Esophagus muscularis mucosa (tissue), 4 donors: ENCODE measurements at regions not wholly inside any gene's neighbourhood (a gene's known extent, or its start where the extent isn't known, plus 50 kb on each side); places are given as distances from the start of the nearest gene placed in this dataset.

Experiments
- DNase-seq: peaks from one replicate; pipeline ENCODE4 v3.0.0-alpha.2; 2017; ENCODE audit errors: extremely low spot score
- H3K27ac ChIP-seq, 4 donors: fragments of 200-600 bp; sonication (generic); replicated peaks in 1 of 4; 1 replicate in 3 of 4; 2 replicates in 1 of 4; pipeline ENCODE4 v1.5.1; 2016 to 2019; ENCODE audit warnings: mild to moderate bottlenecking in 1 of 4
- H3K27me3 ChIP-seq, 4 donors: fragments of 200-600 bp; sonication (generic); one replicate each; pipeline versions ENCODE4 v1.5.1 to v1.6.0; 2016 to 2019
- H3K36me3 ChIP-seq, 4 donors: fragments of 200-600 bp; sonication (generic); one replicate each; pipeline ENCODE4 v1.5.1; 2016 to 2019
- H3K4me1 ChIP-seq, 4 donors: fragments of 200-600 bp; sonication (generic); one replicate each; pipeline ENCODE4 v1.5.1; 2016 to 2019
- H3K4me3 ChIP-seq, 4 donors: fragments of 200-600 bp; sonication (generic); 1 replicate in 2 of 4; 2 replicates in 2 of 4; pipeline ENCODE4 v1.5.1; 2016 to 2019; ENCODE audit warnings: mild to moderate bottlenecking in 4 of 4, moderate library complexity in 1 of 4
- H3K9me3 ChIP-seq, 4 donors: fragments of 200-600 bp; sonication (generic); 1 replicate in 3 of 4; 2 replicates in 1 of 4; pipeline ENCODE4 v1.5.1; 2016 to 2019
- EP300 ChIP-seq: sonication (generic); formaldehyde crosslinking; IDR thresholded peaks from one replicate; pipeline ENCODE4 v1.6.1; 2017; ENCODE audit warnings: antibody characterized with exemption
- POLR2A ChIP-seq: fragments of 450-650 bp; IDR thresholded peaks from one replicate; pipeline ENCODE4 v1.6.1; 2017; ENCODE audit warnings: antibody characterized with exemption, moderate library complexity, mild to moderate bottlenecking, low read depth
- POLR2AphosphoS5 ChIP-seq, 2 donors: sonication (generic); formaldehyde crosslinking; IDR thresholded peaks; one replicate each; pipeline ENCODE4 v1.6.1; 2017; ENCODE audit warnings: antibody characterized with exemption in 2 of 2
- WGBS: methylation state at CpG from one replicate; pipeline ENCODE4 v1.1.5; 2018; 5-methylcytosine and 5-hydroxymethylcytosine counted together
- intact Hi-C: fragments of 100-400 bp; cut with DNase I; formaldehyde crosslinking; loops from one replicate; pipeline ENCODE4 v1.15.1; 2023
- TF ChIP-seq, protein P1 (sequence below), 3 experiments: fragments of 200-600 bp in 2 of 3; fragments of 450-650 bp in 1 of 3; sonication (generic) in 2 of 3; IDR thresholded peaks; one replicate each; pipeline ENCODE4 v1.5.1; 2017 to 2019; ENCODE audit warnings: antibody characterized with exemption in 3 of 3, mild to moderate bottlenecking in 2 of 3, moderate library complexity in 1 of 3

DNA sequence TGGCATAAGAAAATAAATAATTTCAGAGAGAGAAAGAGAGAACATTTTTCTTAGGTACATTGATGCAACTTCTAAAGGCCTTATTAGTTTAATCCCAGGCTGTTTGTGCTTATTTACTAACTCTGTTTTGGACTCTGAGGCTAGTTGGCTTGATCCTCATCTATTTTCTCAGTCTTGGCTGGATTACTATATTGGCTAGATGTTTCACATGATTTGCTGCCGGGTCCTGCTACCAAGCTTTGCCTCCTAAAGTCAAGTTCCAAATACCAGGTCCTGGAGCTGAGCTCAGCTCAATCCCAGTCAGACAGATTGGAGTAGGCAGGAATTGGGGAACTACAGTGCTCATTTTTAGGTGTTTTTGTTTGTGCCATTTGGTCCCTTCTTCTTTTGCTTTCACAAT is 340.8 kb downstream of the BCAT1 start:
- no peak for TF ChIP-seq POLR2AphosphoS5 (IDR thresholded peaks at IDR 0.05)
- no peak for TF ChIP-seq POLR2A
- no peak for TF ChIP-seq EP300
- TF ChIP-seq, protein P1, sequence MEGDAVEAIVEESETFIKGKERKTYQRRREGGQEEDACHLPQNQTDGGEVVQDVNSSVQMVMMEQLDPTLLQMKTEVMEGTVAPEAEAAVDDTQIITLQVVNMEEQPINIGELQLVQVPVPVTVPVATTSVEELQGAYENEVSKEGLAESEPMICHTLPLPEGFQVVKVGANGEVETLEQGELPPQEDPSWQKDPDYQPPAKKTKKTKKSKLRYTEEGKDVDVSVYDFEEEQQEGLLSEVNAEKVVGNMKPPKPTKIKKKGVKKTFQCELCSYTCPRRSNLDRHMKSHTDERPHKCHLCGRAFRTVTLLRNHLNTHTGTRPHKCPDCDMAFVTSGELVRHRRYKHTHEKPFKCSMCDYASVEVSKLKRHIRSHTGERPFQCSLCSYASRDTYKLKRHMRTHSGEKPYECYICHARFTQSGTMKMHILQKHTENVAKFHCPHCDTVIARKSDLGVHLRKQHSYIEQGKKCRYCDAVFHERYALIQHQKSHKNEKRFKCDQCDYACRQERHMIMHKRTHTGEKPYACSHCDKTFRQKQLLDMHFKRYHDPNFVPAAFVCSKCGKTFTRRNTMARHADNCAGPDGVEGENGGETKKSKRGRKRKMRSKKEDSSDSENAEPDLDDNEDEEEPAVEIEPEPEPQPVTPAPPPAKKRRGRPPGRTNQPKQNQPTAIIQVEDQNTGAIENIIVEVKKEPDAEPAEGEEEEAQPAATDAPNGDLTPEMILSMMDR (IDR thresholded peaks at IDR 0.05) = no peak
- intact Hi-C loops = no loop called here
- Histone ChIP-seq H3K4me1 (no peaks in the 10 kb centered on the region), H3K36me3 (no peaks in the 10 kb centered on the region), H3K9me3 (peaks cover 0 to 9% (median 3%) of the 10 kb centered on the region in 4 donors), H3K27me3 (no peaks in the 10 kb centered on the region), H3K4me3 (no peak overlapping the region), H3K27ac (no peak overlapping the region)
- WGBS = 0% methylated on average over 1 of the region's 1 CpG
- DNase-seq = no peak

DNA sequence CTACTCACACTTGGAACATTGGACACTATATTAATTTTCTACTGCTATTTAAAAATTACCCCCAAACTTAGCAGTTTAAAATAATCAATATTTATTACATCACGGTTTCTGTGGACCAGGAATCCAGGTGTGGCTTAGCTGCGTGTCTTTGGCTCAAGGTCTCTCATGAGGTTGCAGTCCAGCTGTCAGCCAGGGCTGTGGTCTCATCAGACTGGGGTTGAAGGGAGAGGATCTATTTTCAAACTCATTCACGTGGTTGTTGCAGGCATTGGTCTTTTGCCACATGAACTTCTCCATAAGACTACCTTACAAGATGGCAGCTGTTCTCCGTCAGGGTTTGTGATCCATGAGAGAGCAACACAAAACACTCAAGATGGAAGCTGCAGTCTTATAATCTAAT is 343.0 kb downstream of the BCAT1 start:
- WGBS = 96% methylated on average over 4 of the region's 4 CpGs
- Histone ChIP-seq H3K36me3 (no peaks in the 10 kb centered on the region), H3K4me1 (no peaks in the 10 kb centered on the region), H3K9me3 (no peaks in the 10 kb centered on the region), H3K27me3 (no peaks in the 10 kb centered on the region), H3K27ac (no peak overlapping the region), H3K4me3 (no peak overlapping the region)
- intact Hi-C loops = no loop called here
- DNase-seq = no peak
- TF ChIP-seq EP300 (no peak), POLR2A (no peak), POLR2AphosphoS5 (IDR thresholded peaks at IDR 0.05) (no peak)
- TF ChIP-seq, protein P1 (IDR thresholded peaks at IDR 0.05) = no peak

- TF ChIP-seq POLR2AphosphoS5 (IDR thresholded peaks at IDR 0.05) (no peak), POLR2A (no peak), EP300 (no peak)
- TF ChIP-seq, protein P1 (IDR thresholded peaks at IDR 0.05) = no peak
- Histone ChIP-seq H3K4me3 (no peak overlapping the region), H3K27me3 (no peaks in the 10 kb centered on the region), H3K27ac (no peak overlapping the region), H3K9me3 (no peaks in the 10 kb centered on the region), H3K36me3 (no peaks in the 10 kb centered on the region), H3K4me1 (no peaks in the 10 kb centered on the region)
- DNase-seq = no peak
- intact Hi-C loops = no loop called here
- 29% methylated on average over 3 of the region's 3 CpGs for WGBS
Observed at GRCh38 chr12:24605466-24605865, 343.4 kb downstream of the BCAT1 start.

- WGBS = 86% methylated on average over 3 of the region's 3 CpGs
- Histone ChIP-seq H3K4me1 (no peaks in the 10 kb centered on the region), H3K4me3 (no peak overlapping the region), H3K27me3 (no peaks in the 10 kb centered on the region), H3K27ac (no peak overlapping the region), H3K9me3 (no peaks in the 10 kb centered on the region), H3K36me3 (no peaks in the 10 kb centered on the region)
- no peak for TF ChIP-seq POLR2AphosphoS5 (IDR thresholded peaks at IDR 0.05)
- TF ChIP-seq EP300 = no peak
- no peak for TF ChIP-seq POLR2A
- TF ChIP-seq, protein P1 (IDR thresholded peaks at IDR 0.05) = no peak
- intact Hi-C loops = no loop called here
- no peak for DNase-seq
Observed at GRCh38 chr12:24603371-24603770, 345.5 kb downstream of the BCAT1 start.

DNA sequence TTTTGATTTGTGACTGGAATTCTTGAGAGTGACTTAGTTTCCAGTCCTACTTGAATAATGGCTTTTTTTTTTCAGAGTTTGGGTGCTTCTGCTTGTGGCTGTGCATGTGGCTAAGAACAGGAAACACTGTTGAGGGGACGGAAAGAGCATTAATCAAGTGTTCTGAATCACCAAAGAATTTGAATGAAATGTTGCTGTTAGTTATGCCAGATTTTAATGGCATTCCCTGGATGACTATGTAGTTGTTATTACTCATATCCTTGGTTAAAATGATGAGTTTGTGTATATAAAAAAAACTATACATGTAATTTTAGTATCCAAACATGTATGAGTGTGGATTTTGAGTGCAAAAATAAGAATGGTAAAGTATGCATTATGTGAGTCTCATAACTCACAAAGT is 347.9 kb downstream of the BCAT1 start:
- H3K27ac ChIP-seq = no peak overlapping the region
- WGBS = 19% methylated on average over 1 of the region's 1 CpG
- TF ChIP-seq POLR2A (no peak), EP300 (no peak), POLR2AphosphoS5 (IDR thresholded peaks at IDR 0.05) (no peak)
- TF ChIP-seq, protein P1 (IDR thresholded peaks at IDR 0.05) = no peak
- intact Hi-C loops = no loop called here
- no peaks in the 10 kb centered on the region for H3K4me1 ChIP-seq
- no peaks in the 10 kb centered on the region for H3K36me3 ChIP-seq
- no peak for DNase-seq
- no peak overlapping the region for H3K4me3 ChIP-seq
- no peaks in the 10 kb centered on the region for H3K27me3 ChIP-seq
- H3K9me3 ChIP-seq = no peaks in the 10 kb centered on the region
